OCI-LY7 (cell line): ENCODE measurements at regions not wholly inside any gene's neighbourhood (a gene's known extent, or its start where the extent isn't known, plus 50 kb on each side); places are given as distances from the start of the nearest gene placed in this dataset.
A peak's percentile ranks its signal among the peaks of the same experiment; 100 is the strongest.

Experiments
- BruUV-seq: library from RNA; stranded (reverse); fragments of 400-500 nt; replicated peaks from 2 replicates; lab custom pipeline; 2021; lab: Mats Ljungman, UMichigan
- CTCF ChIA-PET: fragments of 300-600 bp; sonication (Branson Sonifier 250); formaldehyde crosslinking; loops from one replicate; lab custom pipeline; 2022; ENCODE audit warnings: antibody characterized with exemption; ENCODE audit not compliant: unreplicated experiment; lab: Charles Lee
- POLR2A ChIA-PET: fragments of 300-600 bp; sonication (Branson Sonifier 250); formaldehyde crosslinking; loops from one replicate; lab custom pipeline; 2022; ENCODE audit warnings: antibody characterized with exemption; lab: Charles Lee
- DNase-seq: peaks from one replicate; pipeline ENCODE4 v3.0.0-alpha.2; 2015; ENCODE audit warnings: low spot score
- H2AFZ ChIP-seq: fragments of 200-600 bp; sonication (generic), shearing (Covaris generic); 2 replicates; pipeline ENCODE4 v1.6.1; 2014; ENCODE audit warnings: mild to moderate bottlenecking, antibody characterized with exemption, low read length, moderate library complexity
- H3K27ac ChIP-seq: fragments of 200-600 bp; sonication (generic); 2 replicates; pipeline ENCODE4 v1.5.1; 2014; ENCODE audit warnings: mixed run types, low read depth, mild to moderate bottlenecking, moderate library complexity, low read length, inconsistent platforms; ENCODE audit not compliant: poor library complexity, severe bottlenecking
- H3K36me3 ChIP-seq: fragments of 200-600 bp; sonication (generic); 2 replicates; pipeline ENCODE4 v1.6.1; 2014; ENCODE audit warnings: mild to moderate bottlenecking, antibody characterized with exemption, low read length, moderate library complexity, mixed read lengths; ENCODE audit not compliant: insufficient read depth
- H3K4me1 ChIP-seq: fragments of 200-600 bp; sonication (generic); 2 replicates; pipeline ENCODE4 v1.5.1; 2014; ENCODE audit warnings: mild to moderate bottlenecking, low read length; ENCODE audit not compliant: insufficient read depth, poor library complexity, severe bottlenecking
- H3K4me2 ChIP-seq: fragments of 200-600 bp; sonication (generic); 2 replicates; pipeline ENCODE4 v1.6.1; 2014; ENCODE audit warnings: mild to moderate bottlenecking, low read length
- H3K4me3 ChIP-seq: fragments of 200-600 bp; sonication (generic); 2 replicates; pipeline ENCODE4 v1.5.1; 2014; ENCODE audit warnings: mild to moderate bottlenecking, low read depth, low read length; ENCODE audit not compliant: poor library complexity, severe bottlenecking
- H3K79me2 ChIP-seq: fragments of 200-600 bp; sonication (generic); 2 replicates; pipeline ENCODE4 v1.6.1; 2016; ENCODE audit warnings: low read depth, mild to moderate bottlenecking, low read length, moderate library complexity, mixed read lengths; ENCODE audit not compliant: insufficient read depth
- H3K9me2 ChIP-seq: fragments of 200-600 bp; sonication (generic); 2 replicates; pipeline ENCODE4 v1.6.1; 2016; ENCODE audit warnings: mild to moderate bottlenecking, low read length, mixed read lengths; ENCODE audit not compliant: insufficient read depth
- H3K9me3 ChIP-seq: fragments of 200-600 bp; sonication (generic); 2 replicates; pipeline ENCODE4 v1.6.1; 2014; ENCODE audit warnings: mild to moderate bottlenecking, mixed run types, low read length, mixed read lengths
- H4K20me1 ChIP-seq: fragments of 200-600 bp; sonication (generic); 2 replicates; pipeline ENCODE4 v1.6.1; 2014; ENCODE audit warnings: mild to moderate bottlenecking, antibody characterized with exemption, low read length, moderate library complexity, mixed read lengths; ENCODE audit not compliant: insufficient read depth
- EZH2phosphoT487 ChIP-seq: fragments of 200-600 bp; sonication (generic); IDR thresholded peaks from 2 replicates; pipeline ENCODE4 v1.6.1; 2018; ENCODE audit warnings: low read depth, borderline replicate concordance, mild to moderate bottlenecking, mixed run types, antibody characterized with exemption, low read length, moderate library complexity, mixed read lengths
- intact Hi-C: fragments of 100-400 bp; cut with micrococcal nuclease; formaldehyde crosslinking; loops from one replicate; pipeline ENCODE4 v1.10.0; 2022; ENCODE audit not compliant: unreplicated experiment
- TF ChIP-seq, protein P1 (sequence below): fragments of 200-600 bp; sonication (generic); conservative IDR thresholded peaks from 2 replicates; pipeline ENCODE4 v1.5.1; 2014; ENCODE audit warnings: mild to moderate bottlenecking, antibody characterized with exemption, low read length, moderate library complexity, mixed read lengths

DNA sequence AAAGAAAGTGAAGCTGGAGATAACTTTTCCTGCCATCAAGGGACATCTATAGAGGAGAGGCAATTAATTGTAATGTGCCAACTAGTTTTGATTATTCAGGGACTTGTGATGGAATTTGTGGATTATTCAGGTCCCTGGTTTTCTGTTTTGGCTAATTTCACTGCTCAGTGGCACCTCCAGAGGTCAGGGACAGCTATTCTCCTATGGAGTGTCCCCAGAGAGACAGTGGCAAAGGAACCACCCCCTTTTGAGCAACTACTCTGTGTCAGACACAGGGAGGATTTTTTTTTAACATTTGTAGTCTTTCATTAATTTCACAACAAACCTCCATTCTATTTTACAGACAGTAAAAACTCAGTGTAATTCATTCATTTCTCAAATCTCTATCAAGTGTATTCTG lies 206.0 kb upstream of the SPRED2 start:
- Histone ChIP-seq H2AFZ (no peak overlapping the region), H3K79me2 (no peaks in the 10 kb centered on the region), H4K20me1 (no peaks in the 10 kb centered on the region), H3K36me3 (no peaks in the 10 kb centered on the region), H3K9me3 (no peaks in the 10 kb centered on the region), H3K9me2 (no peaks in the 10 kb centered on the region), H3K4me2 (no peak overlapping the region), H3K27ac (no peak overlapping the region), H3K4me3 (no peak overlapping the region), H3K4me1 (no peaks in the 10 kb centered on the region)
- intact Hi-C loops = no loop called here
- no peak for TF ChIP-seq EZH2phosphoT487
- TF ChIP-seq, protein P1, sequence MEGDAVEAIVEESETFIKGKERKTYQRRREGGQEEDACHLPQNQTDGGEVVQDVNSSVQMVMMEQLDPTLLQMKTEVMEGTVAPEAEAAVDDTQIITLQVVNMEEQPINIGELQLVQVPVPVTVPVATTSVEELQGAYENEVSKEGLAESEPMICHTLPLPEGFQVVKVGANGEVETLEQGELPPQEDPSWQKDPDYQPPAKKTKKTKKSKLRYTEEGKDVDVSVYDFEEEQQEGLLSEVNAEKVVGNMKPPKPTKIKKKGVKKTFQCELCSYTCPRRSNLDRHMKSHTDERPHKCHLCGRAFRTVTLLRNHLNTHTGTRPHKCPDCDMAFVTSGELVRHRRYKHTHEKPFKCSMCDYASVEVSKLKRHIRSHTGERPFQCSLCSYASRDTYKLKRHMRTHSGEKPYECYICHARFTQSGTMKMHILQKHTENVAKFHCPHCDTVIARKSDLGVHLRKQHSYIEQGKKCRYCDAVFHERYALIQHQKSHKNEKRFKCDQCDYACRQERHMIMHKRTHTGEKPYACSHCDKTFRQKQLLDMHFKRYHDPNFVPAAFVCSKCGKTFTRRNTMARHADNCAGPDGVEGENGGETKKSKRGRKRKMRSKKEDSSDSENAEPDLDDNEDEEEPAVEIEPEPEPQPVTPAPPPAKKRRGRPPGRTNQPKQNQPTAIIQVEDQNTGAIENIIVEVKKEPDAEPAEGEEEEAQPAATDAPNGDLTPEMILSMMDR = peak; percentile 47
- POLR2A ChIA-PET = no interaction called here
- CTCF ChIA-PET = no interaction called here
- DNase-seq = no peak
- BruUV-seq = no TSS peak

DNA sequence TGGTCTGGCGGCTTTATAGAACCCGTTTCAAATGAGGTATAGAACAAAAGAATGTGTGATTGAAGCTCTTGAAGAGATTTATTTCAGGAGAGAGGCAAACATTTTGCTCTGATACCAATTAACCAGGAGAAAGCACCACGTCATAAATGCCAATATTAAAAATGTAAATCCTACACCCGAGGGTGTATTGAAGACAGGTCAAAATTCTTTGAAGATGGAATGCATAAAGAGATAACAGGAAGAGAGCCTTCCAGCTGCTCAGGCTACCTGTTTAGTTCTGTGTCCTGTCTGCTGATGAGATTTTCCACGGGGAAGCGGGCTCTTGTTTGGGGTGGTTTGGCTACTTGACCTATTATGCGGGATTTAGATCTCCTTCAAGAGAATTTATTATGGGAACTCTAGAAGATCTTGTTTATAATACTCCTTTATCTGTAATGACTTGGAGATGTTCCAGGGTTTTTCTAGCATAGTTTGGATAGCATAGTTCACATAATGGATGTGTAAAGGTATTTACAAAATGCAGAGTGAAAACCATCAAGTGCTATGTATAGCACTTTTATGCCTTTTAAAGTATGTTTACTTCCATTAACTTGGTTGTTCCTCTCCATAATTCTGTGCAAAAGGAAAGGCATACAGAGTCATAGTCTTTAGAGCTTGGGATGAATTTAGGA lies 204.5 kb upstream of the SPRED2 start:
- H3K4me3 ChIP-seq = no peak overlapping the region
- TF ChIP-seq EZH2phosphoT487 = no peak
- TF ChIP-seq, protein P1 = no peak
- intact Hi-C loops = no loop called here
- H3K4me2 ChIP-seq = no peak overlapping the region
- H4K20me1 ChIP-seq = no peaks in the 10 kb centered on the region
- no peaks in the 10 kb centered on the region for H3K36me3 ChIP-seq
- H3K4me1 ChIP-seq = no peaks in the 10 kb centered on the region
- H3K9me3 ChIP-seq = no peaks in the 10 kb centered on the region
- H3K79me2 ChIP-seq = no peaks in the 10 kb centered on the region
- no peak overlapping the region for H3K27ac ChIP-seq
- no peak overlapping the region for H2AFZ ChIP-seq
- ChIA-PET CTCF (no interaction called here), POLR2A (interaction anchor here (0.6 to 1.4 kb wide), 2 partner anchors 10 to 11 kb away, joined by 3 to 4 read pairs; no protein-coding TSS in a partner anchor)
- no peak for DNase-seq
- no peaks in the 10 kb centered on the region for H3K9me2 ChIP-seq
- BruUV-seq = no TSS peak

DNA sequence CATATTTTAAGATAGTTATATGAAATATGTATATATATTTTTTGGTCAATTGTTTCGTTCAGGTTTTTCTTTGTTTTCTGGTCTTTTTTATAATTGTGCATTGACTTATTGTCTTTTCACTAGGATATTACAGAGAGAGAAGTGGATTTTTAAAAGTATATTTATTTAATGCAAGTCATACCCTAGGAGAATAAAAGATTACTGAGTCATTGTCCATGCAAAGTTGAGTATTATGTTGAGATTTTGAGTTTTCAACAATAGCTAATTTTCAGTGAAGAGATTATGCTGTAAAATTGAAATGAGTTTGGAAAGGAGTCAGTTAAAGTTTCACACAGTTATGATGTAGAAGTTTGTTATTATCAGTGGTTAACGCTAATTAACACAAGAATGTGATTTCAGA lies 203.6 kb upstream of the SPRED2 start:
- no peak overlapping the region for H2AFZ ChIP-seq
- no peak for TF ChIP-seq EZH2phosphoT487
- TF ChIP-seq, protein P1 = no peak
- H4K20me1 ChIP-seq = no peaks in the 10 kb centered on the region
- no peak overlapping the region for H3K27ac ChIP-seq
- no peaks in the 10 kb centered on the region for H3K9me3 ChIP-seq
- H3K36me3 ChIP-seq = no peaks in the 10 kb centered on the region
- no TSS peak for BruUV-seq
- H3K4me1 ChIP-seq = no peaks in the 10 kb centered on the region
- H3K4me3 ChIP-seq = no peak overlapping the region
- DNase-seq = no peak
- ChIA-PET POLR2A (interaction anchor here (1.4 kb wide), 1 partner anchor 10 kb away, joined by 4 read pairs; no protein-coding TSS in a partner anchor), CTCF (no interaction called here)
- H3K4me2 ChIP-seq = no peak overlapping the region
- no peaks in the 10 kb centered on the region for H3K9me2 ChIP-seq
- intact Hi-C loops = no loop called here
- H3K79me2 ChIP-seq = no peaks in the 10 kb centered on the region
